SK-N-MC (cell line): ENCODE measurements at regions not wholly inside any gene's neighbourhood (a gene's known extent, or its start where the extent isn't known, plus 50 kb on each side); places are given as distances from the start of the nearest gene placed in this dataset.
"Not testable (repeated sequence)": the region's sequence is repeated elsewhere in the genome, so short reads cannot be mapped to it uniquely, and the experiment has no call there.

ENCODE experiments used
- EZH2 ChIP-seq: fragments of 200-600 bp; sonication (generic); IDR thresholded peaks from one replicate; pipeline ENCODE4 v1.6.1; 2017; ENCODE audit warnings: antibody characterized with exemption
- POLR2AphosphoS5 ChIP-seq: IDR thresholded peaks from 2 replicates; pipeline ENCODE4 v1.6.1; 2012; ENCODE audit warnings: mild to moderate bottlenecking, low read depth, low read length, borderline replicate concordance

GRCh38 chr3:589066-589465 is 392.5 kb downstream of the CHL1 start:
- not testable (repeated sequence) for TF ChIP-seq POLR2AphosphoS5, EZH2
